Prostate gland (tissue), 2 donors: ENCODE measurements at regions not wholly inside any gene's neighbourhood (a gene's known extent, or its start where the extent isn't known, plus 50 kb on each side); places are given as distances from the start of the nearest gene placed in this dataset.

Experiments used
- DNase-seq: peaks from one replicate; pipeline ENCODE4 v3.0.0-alpha.2; 2019; ENCODE audit warnings: low spot score
- H3K27ac ChIP-seq, 2 donors: fragments of 200-600 bp; sonication (generic); 2 replicates each; pipeline ENCODE4 v1.5.1; 2017 to 2019
- H3K27me3 ChIP-seq: fragments of 200-600 bp; sonication (generic); replicated peaks from 2 replicates; pipeline ENCODE4 v1.5.1; 2019; ENCODE audit not compliant: insufficient read depth
- H3K36me3 ChIP-seq, 2 donors: fragments of 200-600 bp; sonication (generic); 1 replicate in 1 of 2; 2 replicates in 1 of 2; pipeline versions ENCODE4 v1.5.1 to v1.8.1; 2017 to 2019
- H3K4me1 ChIP-seq: fragments of 200-600 bp; sonication (generic); replicated peaks from 2 replicates; pipeline ENCODE4 v1.5.1; 2019
- H3K4me3 ChIP-seq, 2 donors: fragments of 200-600 bp; sonication (generic); 2 replicates each; pipeline ENCODE4 v1.5.1; 2017 to 2019
- H3K9me3 ChIP-seq: fragments of 200-600 bp; sonication (generic); 2 replicates; pipeline ENCODE4 v1.5.1; 2017
- CTCF ChIP-seq, 4 experiments: fragments of 200-600 bp in 2 of 4; fragments of 450-650 bp in 2 of 4; sonication (generic) in 2 of 4; IDR thresholded peaks; 1 replicate in 3 of 4; 2 replicates in 1 of 4; pipeline ENCODE4 v1.5.1; 2016 to 2019; ENCODE audit warnings: antibody characterized with exemption in 4 of 4, mild to moderate bottlenecking in 2 of 4, moderate library complexity in 2 of 4
- POLR2A ChIP-seq: fragments of 450-650 bp; IDR thresholded peaks from one replicate; pipeline ENCODE4 v1.6.1; 2016; ENCODE audit warnings: antibody characterized with exemption, mild to moderate bottlenecking
- POLR2AphosphoS5 ChIP-seq: sonication (generic); formaldehyde crosslinking; IDR thresholded peaks from one replicate; pipeline ENCODE4 v1.6.1; 2017; ENCODE audit warnings: antibody characterized with exemption
- WGBS: methylation state at CpG from one replicate; pipeline ENCODE4 v1.1.5; 2018; 5-methylcytosine and 5-hydroxymethylcytosine counted together
- intact Hi-C: fragments of 100-400 bp; cut with DNase I; formaldehyde crosslinking; loops from one replicate; pipeline ENCODE4 v1.14.2; 2022

DNA sequence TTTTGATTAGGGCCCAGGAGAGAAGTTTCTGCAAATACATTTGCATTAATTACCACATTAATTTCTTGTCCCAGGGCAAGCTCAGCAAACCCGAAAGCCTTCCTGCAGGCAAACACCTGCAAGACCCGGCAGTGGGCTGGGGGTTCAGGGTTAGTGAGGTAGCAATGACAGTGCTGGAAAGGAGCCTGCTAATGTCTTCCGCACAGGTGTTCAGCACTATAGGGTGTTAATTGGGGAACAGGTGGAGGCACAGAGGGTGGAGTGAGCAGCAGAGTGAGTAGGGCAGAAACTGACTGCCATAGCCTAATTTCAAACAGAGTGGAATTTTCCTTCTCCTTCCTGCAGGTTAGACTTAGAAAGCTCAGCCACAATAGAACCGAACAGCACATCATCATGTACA is 50.9 kb upstream of the UBASH3B start:
- Histone ChIP-seq H3K9me3 (no peaks in the 10 kb centered on the region), H3K27me3 (no peaks in the 10 kb centered on the region), H3K27ac (no peak overlapping the region), H3K4me1 (no peaks in the 10 kb centered on the region), H3K36me3 (no peaks in the 10 kb centered on the region), H3K4me3 (no peak overlapping the region)
- intact Hi-C loops, result no loop called here
- DNase-seq, result no peak
- TF ChIP-seq POLR2A (no peak), POLR2AphosphoS5 (no peak), CTCF (IDR thresholded peaks at IDR 0.05) (no peak)
- 97% methylated on average over 4 of the region's 4 CpGs for WGBS

DNA sequence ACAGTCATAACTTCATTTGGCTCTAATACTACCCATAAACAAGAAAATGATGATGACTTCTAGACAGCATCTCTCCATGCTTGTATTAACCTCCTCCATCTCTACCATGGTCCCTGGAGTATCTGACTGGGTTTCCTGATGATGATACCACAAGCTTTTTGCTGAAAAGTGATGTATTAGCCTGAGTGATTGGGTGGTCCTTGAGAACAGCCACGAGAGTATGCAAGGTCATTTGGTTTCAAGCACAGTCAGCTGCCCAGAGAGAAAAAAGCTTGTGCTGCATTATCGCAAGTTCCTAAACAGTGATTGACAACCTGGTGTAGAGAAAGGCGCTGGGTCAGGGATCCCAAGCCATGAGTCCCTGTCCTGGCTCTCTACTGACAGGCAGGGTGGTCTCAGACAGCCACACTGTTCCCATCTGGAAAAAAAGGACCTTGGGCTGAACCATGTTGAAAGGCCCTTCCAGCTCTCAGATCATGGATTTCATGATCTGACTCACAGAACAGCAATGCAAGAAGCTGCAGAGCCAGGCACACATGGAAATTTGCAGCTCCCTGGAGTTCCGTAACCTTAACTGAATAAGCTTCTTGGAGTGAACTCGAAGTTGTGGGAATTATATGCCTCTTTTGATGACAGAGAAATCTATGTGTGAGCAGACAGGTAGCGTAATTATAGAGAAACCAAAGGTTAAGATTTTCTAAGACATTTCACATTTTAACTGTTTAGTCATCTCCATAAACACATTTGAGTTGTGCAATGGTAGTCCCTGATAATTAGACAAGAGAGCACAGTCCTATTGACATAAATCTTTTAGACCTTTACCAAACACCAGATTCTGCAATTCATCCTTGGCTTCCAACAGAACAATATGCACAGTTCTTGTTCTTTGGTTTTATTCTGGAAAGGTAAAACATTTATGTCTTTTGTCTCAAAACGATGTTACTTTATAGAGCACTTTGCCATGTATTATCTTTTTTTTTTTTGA is 54.1 kb upstream of the UBASH3B start:
- H3K36me3 ChIP-seq, result no peaks in the 10 kb centered on the region
- no peak for DNase-seq
- no peaks in the 10 kb centered on the region for H3K9me3 ChIP-seq
- H3K4me1 ChIP-seq, result no peaks in the 10 kb centered on the region
- H3K27me3 ChIP-seq, result no peaks in the 10 kb centered on the region
- H3K4me3 ChIP-seq, result no peak overlapping the region
- TF ChIP-seq POLR2AphosphoS5 (no peak), POLR2A (no peak), CTCF (IDR thresholded peaks at IDR 0.05) (no peak)
- 62% methylated on average over 7 of the region's 7 CpGs for WGBS
- intact Hi-C loops, result no loop called here
- H3K27ac ChIP-seq, result no peak overlapping the region

GRCh38 chr11:122600290-122600689 is 55.2 kb upstream of the UBASH3B start:
- Histone ChIP-seq H3K4me1 (no peaks in the 10 kb centered on the region), H3K27me3 (no peaks in the 10 kb centered on the region), H3K36me3 (no peaks in the 10 kb centered on the region), H3K27ac (no peak overlapping the region), H3K9me3 (no peaks in the 10 kb centered on the region), H3K4me3 (no peak overlapping the region)
- whole genome bisulfite sequencing, result 94% methylated on average over 2 of the region's 2 CpGs
- intact Hi-C loops, result no loop called here
- no peak for DNase-seq
- TF ChIP-seq CTCF (IDR thresholded peaks at IDR 0.05), result no peak

GRCh38 chr11:122599434-122599833 is 56.1 kb upstream of the UBASH3B start:
- H3K27ac ChIP-seq, result no peak overlapping the region
- H3K4me1 ChIP-seq, result no peaks in the 10 kb centered on the region
- H3K9me3 ChIP-seq, result no peaks in the 10 kb centered on the region
- no peak overlapping the region for H3K4me3 ChIP-seq
- no peaks in the 10 kb centered on the region for H3K36me3 ChIP-seq
- H3K27me3 ChIP-seq, result no peaks in the 10 kb centered on the region
- no peak for DNase-seq
- intact Hi-C loops, result no loop called here
- TF ChIP-seq POLR2AphosphoS5, result no peak
- no peak for TF ChIP-seq POLR2A
- no peak for TF ChIP-seq CTCF (IDR thresholded peaks at IDR 0.05)

- intact Hi-C loops, result no loop called here
- no peak overlapping the region for H3K4me3 ChIP-seq
- H3K4me1 ChIP-seq, result no peaks in the 10 kb centered on the region
- no peaks in the 10 kb centered on the region for H3K36me3 ChIP-seq
- H3K27ac ChIP-seq, result no peak overlapping the region
- 89% methylated on average over 3 of the region's 3 CpGs for WGBS
- no peak for TF ChIP-seq POLR2A
- TF ChIP-seq POLR2AphosphoS5, result no peak
- no peak for TF ChIP-seq CTCF (IDR thresholded peaks at IDR 0.05)
- no peak for DNase-seq
- no peaks in the 10 kb centered on the region for H3K9me3 ChIP-seq
- no peaks in the 10 kb centered on the region for H3K27me3 ChIP-seq
These were observed 56.6 kb upstream of the UBASH3B start for GRCh38 chr11:122598971-122599370.
